GM19351 (cell line): ENCODE measurements at regions not wholly inside any gene's neighbourhood (a gene's known extent, or its start where the extent isn't known, plus 50 kb on each side); places are given as distances from the start of the nearest gene placed in this dataset.
"Not testable (repeated sequence)": the region's sequence is repeated elsewhere in the genome, so short reads cannot be mapped to it uniquely, and the experiment has no call there.

ENCODE experiments used
- ATAC-seq: cut with Tn5 transposase; IDR thresholded peaks from one replicate; pipeline ENCODE4 v1.9.1; 2021; ENCODE audit warnings: mild to moderate bottlenecking, moderate library complexity; ENCODE audit not compliant: unreplicated experiment

DNA sequence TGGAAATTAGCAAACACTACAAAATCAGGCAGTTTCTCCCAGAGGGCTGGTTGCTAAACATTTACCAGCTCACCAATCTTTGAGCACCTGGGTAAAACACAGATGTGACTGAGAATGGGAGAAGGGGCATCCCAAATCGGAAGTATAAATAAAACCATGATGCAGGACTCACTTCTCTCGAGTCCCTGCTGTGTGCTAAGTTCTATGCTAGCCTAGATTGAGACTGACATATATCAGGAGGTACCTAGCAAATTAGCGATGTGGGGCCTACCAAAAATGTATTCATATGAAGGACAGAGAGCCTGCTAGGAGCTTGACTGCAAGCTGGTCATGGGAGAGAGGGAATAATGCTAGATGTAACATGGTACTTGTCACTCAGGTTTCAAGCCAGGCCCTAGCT is 171.9 kb upstream of the PGRMC2 start:
- ATAC-seq, result no peak

DNA sequence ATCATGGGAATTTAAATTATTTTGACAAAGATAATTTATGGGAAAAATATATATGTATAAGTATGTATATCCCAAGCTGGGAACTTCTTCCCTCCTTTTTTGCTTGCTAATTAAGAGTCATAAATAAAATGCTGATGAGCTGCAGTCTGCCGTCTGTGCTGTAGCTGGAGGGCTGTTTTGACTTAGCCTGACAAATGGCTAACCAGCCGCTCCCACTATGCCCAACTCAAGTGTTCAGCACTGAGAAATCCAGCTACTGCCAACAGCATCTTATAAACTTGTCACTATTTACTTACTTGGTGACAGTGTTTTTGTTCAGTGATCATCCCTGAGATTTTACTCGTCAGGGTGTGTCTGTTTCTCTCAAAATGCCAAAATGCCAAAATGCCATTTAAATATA is 171.2 kb upstream of the PGRMC2 start:
- no peak for ATAC-seq

DNA sequence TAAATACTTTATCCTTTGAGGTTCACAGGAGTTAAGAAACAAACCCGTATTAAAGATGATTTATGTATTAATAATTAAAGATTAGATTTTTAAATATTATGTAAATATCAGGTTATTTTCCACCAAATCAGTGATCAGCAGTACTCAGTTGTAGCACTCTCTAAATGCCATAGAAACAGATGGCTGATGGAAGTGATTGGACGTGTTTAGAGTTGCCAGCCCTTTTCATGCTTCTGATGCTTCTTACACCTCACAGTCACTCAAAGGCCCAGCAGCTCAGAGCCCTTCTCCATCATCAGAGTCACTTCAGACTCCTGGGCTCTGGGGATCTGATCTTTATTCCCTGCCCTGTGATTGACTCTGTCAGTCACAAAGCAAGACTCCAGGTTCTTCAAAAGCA is 170.1 kb upstream of the PGRMC2 start:
- no peak for ATAC-seq

DNA sequence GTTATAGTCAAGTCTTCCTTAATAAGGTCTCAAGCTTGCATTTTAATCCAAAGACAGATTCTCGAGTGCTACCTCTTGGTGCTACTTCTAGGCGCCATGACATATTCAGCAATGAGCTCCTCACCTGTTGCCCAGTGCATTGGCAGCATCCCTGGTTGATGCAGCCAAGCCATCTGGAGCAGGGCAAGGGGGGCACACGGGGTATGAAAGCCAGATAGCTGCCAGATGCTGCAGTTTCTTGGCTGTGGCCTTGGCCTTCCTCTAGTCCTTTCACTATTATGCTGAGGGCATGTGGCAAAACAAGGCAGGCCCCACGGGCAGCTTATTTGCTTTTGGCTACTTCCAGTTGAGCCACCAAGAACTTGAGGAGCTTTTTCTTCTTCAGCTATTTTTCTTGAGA is 168.6 kb upstream of the PGRMC2 start:
- ATAC-seq, result no peak

DNA sequence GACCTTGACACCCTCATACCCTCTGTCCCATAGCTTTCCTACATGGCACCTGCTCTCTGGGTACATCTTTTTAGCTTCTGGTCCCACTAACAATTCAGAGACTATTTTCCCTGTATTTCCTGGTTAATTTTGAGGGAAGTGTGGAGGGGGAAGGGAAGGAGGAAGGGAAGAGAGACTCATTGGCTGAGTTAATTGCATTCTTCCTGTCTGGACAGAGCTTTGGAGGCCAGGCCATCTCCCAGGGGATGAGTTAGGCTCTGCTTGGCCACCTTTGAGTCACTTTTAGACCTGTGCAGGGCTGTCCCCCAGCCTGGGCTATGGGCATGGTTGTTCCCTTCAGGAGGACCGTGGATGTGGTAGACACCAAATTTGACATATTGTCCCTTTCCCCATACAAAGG is 167.9 kb upstream of the PGRMC2 start:
- no peak for ATAC-seq

DNA sequence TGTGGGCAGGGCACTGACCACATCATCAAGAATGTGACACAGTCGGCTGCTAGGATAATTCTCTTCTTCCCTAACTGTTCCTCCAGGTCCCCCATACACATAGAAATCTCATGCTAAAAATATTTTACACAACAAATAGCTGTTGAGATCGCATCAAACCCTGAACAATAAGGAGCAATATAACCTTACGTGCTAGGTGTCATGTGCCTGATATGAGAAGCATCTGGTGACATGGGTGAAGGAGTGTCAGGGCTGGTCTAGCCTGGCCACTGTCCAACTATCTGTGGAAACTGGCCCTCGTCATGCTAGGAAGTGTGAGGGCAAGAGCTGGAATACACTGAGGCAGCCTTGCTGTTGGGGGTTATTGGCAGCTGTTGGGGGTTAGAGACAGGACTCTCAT is 167.3 kb upstream of the PGRMC2 start:
- no peak for ATAC-seq

DNA sequence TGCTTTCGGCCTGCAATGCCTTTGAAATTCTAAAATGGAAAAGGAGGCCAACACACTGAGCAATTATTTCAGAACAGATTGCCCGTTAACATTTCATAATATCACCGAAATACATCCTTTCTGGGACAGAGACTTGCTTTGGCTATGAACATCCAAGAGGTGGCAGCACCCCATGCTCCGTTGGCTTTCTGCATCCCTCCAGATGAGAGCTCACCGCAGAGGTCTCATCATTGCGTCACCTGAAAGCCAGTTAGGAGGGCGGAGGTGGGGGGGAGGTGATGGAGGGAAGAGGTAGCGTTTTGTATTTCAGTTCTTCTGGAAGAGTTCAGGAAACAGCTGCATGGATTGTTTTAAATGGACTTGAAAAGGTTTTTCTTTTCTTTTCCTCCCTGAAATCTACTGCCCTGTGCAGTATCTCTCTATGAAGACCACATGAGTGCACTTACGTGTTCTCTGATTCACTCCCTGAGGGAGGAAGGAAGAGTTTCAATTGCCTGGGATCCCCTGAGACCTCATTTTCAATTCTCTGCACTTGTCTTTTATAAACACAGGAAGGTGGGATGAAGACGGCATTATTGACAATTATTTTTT is 166.8 kb upstream of the PGRMC2 start:
- peak; percentile 99 for ATAC-seq

DNA sequence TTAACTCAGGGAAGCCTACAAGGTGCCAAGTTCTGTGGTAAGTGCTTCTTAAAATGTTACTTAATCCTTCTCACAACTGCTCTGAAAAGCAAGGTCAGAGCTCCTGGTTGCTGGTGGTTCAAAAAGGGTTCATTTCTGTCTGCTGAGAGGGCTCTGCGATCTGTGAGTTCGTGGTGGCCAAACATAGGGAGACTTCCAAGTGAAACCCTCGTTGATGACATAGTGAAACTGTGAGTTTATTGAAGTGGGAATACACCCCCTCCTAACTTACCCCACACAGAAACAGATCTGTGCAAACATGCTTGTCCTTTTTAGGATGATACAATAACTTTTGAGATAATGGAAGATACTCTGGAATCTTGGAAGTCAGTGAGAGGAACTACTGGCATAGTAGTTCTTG is 164.8 kb upstream of the PGRMC2 start:
- ATAC-seq, result no peak

DNA sequence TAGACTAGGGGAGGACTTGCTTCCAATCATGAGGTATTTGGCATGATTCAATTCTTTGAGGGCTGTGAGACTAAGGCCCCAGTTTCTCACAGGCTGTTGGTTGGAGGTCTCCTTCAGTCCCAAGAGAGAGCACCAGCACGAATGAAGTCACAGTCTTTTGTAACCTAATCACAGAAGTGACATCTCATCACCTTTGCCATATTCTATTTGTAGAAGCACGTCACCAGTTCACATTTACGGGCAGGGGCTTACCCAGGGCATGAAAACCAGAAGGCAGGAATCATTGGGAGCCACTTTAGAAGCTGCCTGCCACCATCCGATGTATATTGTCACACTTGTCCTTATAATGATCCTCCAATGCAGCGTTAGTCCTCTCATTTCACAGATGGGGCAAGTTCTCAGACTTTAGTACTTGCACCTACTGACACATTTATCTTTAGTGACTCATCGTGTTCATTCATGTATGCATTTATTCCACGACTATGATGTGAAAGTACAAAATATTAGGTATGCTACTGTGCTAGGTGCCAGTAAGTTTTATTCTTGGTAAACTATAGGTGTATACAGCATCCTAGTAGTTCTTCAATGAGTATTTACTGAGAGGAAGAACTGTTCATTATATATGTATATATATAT is 163.8 kb upstream of the PGRMC2 start:
- no peak for ATAC-seq

DNA sequence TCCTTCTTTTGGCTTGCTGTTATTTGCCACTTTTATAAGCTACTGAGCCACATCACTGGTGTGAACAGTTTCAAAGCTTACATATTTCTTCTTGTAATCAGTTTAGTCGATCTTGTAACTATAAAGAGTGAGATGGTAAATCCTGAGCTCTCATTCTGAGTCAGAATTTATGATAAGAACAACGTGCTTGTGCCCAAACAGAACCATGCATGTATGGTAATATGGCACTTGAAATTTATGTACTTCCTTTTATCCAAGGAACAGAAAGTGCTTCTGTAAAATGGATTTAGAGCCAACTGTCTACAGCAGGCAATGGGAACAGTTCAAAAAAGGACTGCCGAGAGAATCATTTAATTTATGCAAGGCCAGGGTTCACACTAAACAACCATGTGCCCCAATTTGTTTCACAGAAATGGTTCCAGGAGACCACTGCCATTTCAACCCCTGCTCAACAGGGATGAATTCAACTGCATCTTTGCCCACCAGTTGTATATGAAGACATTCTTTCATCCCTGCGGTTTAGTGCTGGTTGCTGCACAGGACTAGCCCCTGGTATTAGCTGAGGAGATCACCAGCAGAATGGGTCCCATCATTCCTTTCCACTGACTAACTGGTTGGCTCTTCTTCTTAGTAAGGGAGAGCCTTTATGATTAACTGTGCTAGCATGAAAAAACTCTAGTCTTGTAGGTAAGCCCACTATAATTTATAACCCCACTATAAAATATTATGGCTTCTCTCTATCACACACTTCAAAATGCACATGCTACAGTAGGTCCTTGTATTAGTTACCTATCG is 162.9 kb upstream of the PGRMC2 start:
- no peak for ATAC-seq

DNA sequence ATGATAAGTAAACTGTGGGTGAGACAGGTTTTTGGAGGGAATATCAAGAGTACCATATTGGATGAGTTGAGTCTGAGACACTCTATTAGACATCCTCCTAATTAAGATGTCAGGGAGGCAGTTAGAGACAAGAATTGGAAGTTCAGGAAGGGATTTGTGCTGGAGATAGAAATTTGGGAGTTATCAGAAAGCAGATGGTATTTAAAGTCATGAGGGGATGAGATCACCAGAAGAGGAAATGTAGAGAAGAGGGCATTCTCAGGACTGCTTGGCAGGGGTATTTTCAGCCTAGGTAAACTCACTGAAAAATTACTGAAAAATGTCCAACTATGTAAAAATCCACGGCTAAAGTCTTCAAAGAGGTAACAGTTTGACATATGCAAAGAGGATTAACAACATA is 161.6 kb upstream of the PGRMC2 start:
- no peak for ATAC-seq

DNA sequence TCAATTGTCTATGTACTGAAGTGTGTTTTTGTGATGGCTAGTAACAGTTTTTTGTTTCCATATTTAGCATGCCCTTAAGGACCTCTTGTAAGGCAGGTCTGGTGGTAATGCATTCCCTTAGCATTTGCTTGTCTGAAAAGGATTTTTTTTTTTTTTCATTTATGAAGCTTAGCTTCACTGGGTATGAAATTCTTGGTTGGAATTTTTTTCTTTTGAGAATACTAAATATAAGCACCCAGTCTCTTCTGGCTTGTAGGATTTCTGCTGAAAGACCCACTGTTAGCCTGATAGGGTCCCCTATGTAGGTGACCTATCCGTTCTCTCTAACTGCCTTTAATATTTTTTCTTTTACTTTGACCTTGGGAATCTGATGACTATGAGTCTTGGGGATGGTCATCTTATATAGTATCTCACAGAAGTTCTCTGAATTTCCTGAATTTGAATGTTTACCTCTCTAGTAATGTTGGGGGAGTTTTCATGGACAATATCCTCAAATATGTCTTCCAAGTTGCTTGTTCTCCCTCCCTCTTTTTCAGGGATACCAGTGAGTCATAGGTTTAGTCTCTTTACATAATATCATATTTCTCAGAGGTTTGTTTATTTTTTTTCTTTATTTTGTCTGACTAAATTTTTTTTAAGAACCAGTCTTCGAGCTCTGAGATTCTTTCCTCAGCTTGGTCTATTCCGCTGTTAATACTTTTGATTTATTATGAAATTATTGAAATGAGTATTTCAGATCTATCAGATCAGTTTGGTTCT is 157.1 kb upstream of the PGRMC2 start:
- ATAC-seq, result no peak

DNA sequence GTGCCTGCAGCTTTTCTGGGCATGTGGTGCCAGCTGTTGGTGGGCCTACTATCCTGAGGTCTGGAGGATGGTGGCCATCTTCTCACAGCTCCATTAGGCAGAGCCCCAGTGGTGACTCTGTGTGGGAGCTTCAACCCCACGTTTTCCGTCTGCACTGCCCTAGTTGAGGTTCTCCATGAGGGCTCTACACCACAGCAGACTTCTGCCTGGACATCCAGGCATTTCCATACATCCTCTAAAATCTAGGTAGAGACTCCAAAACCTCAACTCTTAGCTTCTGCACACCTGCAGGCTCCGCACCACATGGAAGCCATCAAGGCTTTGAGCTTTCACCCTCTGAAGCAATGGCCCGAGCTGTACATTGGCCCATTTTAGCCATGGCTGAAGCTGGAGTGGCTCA is 153.3 kb upstream of the PGRMC2 start:
- ATAC-seq, result no peak

DNA sequence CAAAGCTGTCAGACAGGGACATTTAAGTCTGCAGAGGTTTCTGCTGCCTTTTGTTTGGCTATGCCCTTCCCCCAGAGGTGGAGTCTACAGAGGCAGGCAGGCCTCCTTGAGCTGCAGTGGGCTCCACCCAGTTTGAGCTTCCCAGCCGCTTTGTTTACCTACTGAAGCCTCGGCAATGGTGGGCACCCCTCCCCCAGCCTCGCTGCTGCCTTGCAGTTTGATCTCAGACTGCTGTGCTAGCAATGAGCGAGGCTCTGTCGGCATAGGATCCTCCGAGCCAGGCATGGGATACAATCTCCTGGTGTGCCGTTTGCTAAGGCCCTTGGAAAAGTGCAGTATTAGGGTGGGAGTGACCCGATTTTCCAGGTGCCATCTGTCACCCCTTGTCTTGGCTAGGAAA is 149.4 kb upstream of the PGRMC2 start:
- ATAC-seq, result not testable (repeated sequence)

DNA sequence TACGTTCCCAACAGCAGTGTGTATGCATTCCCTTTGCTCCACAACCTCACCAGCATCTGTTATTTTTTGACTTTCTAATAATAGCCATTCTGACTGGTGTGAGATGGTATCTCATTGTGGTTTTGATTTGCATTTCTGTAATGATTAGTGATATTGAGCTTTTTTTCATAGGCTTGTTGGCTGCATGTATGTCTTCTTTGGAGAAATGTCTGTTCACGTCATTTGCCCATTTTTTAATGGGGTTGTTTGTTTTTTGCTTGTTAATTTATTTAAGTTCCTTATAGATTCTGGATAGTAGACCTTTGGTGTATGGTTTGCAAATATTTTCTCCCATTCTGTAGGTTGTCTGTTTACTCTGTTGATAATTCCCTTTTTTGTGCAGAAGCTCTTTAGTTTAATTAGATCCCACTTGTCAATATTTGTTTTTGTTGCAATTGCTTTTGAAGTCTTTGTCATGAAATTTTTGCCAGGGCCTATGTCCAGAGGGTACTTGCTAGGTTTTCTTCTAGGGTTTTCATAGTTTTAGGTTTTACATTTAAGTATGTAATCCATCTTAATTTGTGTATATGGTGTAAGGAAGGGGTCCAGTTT is 141.5 kb upstream of the PGRMC2 start:
- ATAC-seq, result not testable (repeated sequence)

DNA sequence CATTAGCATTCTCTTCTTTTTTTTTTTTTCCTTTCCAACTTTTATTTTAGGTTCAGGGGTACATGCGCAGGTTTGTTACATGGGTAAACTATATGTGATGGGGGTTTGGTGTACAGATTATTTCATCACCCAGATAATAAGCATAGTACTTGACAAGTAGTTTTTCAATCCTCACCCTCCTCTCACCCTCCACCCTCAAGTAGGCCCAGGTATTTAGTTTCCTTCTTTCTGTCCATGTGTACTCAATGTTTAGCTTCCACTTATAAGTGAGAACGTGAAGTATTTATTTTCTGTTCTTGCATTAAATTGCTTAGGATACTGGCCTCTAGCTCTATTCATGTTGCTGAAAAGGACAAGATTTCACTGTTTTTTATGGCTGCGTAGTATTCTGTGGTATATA is 140.8 kb upstream of the PGRMC2 start:
- no peak for ATAC-seq

DNA sequence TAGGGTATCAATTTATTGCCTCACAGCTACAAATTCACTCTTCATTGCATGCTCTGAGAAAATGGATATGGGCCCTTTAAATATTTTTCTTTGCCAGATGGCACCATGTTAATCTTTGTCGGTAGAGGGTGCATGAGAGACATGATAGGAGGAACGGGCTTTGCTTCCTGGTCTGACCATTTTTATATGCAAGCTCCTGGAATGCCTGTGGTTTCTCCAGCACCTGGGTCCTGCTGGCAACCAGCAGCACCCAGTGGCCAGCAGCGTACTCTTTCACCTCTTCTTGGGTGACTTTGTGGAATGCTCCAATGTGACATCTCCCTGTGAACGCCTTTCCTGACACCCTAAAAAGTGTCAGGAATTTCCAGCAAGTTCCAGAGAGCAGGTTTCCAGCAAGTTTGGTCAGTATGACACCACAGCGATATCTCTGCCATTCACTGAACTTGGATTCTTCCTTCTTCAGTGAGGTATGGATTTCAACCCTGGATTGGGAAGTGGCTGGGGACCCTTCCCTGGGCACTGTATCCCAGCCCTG is 140.3 kb upstream of the PGRMC2 start:
- no peak for ATAC-seq

DNA sequence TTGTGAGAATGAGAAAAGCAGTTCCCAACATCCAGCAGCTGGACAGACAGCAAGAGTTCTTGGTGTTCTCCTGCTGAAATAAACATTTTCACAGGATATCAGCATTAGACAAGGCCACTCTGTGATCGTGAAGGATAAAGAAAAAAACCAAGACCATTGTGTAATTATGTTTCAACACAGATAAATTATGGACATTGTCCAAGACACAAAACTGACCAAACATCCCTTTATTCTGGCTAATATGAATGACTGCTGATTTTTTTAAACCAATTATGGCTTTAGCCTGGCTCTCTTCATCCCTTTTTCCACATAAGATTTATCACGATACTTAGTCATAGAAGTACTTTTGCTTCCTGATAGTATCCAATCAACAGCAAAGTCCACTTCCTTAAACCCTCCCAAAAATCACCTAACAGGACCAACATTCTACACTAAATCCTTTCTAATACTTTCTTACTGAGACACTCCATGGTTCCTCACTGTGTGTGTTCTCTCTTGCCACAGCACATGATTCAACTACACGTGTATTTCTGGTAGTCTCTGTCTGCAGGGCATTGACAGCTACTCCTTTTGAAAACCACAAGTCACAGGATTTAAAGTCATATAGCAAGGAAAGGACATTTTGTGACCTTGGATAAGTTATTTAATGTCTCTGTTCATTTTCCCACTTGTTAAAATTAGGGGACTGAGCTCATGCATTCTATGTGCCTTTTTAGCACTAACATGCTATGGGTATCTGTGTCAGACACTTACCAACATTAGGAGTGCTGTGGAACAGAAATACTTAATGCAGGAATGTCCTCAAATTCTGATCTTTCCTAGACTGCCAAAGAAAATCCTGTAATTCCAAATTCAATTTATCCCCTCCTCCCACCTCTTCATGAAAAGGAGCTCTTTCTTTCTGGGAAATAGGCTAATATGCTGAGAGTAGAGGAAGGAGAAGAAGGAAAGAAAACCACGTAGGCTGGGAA is 137.2 kb upstream of the PGRMC2 start:
- no peak for ATAC-seq

DNA sequence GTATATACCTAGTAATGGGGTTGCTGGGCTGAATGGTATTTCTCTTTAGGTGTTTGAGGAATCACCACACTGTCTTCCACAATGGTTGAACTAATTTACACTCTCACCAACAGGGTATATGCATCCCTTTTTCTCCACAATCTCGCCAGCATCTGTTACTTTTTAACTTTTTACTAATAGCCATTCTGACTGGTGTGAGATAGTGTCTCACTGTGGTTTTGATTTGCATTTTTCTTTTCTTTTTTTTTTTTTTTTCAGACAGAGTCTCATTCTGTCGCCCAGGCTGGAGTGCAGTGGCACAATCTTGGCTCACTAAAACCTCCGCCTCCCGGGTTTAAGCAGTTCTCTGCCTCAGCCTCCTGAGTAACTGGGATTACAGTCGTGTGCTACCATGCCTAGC is 134.7 kb upstream of the PGRMC2 start:
- ATAC-seq, result not testable (repeated sequence)

DNA sequence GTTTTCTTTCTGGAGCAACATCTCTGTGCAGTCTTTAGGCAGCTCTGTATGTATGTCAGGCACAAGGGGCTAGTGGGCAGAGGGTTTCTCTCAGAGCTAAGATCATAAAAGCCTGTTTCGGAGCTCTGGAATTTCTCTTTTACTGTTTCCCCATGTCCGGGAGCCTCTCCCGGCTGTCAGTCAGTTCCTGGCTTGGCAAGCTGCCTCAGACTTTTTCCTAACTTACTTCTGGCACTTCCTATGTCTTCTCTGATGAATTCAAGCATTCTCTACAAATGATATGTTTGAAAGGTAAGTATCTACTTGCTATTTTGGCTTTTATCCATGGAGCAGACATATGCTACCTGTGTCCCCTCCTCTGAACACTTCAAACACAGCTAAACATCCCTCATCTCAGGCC is 129.3 kb upstream of the PGRMC2 start:
- ATAC-seq, result no peak
